ENCODE measurements at regions not wholly inside any gene's neighbourhood (a gene's known extent, or its start where the extent isn't known, plus 50 kb on each side); places are given as distances from the start of the nearest gene placed in this dataset.

DNA sequence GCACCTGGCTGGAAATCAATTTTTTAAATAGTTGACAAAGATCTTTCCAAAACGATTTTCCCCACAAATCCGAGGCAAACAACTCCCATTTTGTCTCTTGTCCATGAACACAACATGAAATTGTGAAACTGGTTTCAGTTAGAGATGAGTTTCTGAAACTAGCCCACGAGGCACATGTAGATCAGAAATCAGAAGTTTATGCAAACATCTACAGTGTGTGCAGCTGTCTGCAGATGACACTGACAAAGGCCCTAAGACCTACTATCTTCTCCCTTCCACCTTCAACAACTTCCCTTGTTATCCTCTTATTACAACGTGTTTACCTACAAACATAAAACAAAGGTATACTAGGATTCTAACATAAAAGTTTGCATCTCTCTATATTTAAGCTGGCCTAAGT, 183.3 kb downstream of the DIRAS2 start:
- Histone ChIP-seq H3K27ac (no peak overlapping the region), H3K4me3 (no peak overlapping the region), H3K27me3 (no peaks in the 10 kb centered on the region), H3K9me3 (no peaks in the 10 kb centered on the region), H3K36me3 (no peaks in the 10 kb centered on the region), H3K4me1 (peaks cover 0 to 12% (median 0%) of the 10 kb centered on the region in 4 donors)
- TF ChIP-seq EP300 (IDR thresholded peaks at IDR 0.05; ENCODE audit: low read depth) (no peak), POLR2A (IDR thresholded peaks at IDR 0.05) (no peak), POLR2AphosphoS5 (IDR thresholded peaks at IDR 0.05) (no peak)
- TF ChIP-seq, protein P1, sequence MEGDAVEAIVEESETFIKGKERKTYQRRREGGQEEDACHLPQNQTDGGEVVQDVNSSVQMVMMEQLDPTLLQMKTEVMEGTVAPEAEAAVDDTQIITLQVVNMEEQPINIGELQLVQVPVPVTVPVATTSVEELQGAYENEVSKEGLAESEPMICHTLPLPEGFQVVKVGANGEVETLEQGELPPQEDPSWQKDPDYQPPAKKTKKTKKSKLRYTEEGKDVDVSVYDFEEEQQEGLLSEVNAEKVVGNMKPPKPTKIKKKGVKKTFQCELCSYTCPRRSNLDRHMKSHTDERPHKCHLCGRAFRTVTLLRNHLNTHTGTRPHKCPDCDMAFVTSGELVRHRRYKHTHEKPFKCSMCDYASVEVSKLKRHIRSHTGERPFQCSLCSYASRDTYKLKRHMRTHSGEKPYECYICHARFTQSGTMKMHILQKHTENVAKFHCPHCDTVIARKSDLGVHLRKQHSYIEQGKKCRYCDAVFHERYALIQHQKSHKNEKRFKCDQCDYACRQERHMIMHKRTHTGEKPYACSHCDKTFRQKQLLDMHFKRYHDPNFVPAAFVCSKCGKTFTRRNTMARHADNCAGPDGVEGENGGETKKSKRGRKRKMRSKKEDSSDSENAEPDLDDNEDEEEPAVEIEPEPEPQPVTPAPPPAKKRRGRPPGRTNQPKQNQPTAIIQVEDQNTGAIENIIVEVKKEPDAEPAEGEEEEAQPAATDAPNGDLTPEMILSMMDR (IDR thresholded peaks at IDR 0.05), result no peak
- in situ Hi-C loops (cut with MboI; ENCODE audit: low pct_ligation_motif_present in 1 of 4, low pct_unique_long_range_greater_than_20kb in 1 of 4, low sequenced_read_pairs in 3 of 4) (loop anchor here in 1 of 4 donors (25.0 kb wide), 1 partner anchor 322 kb away; no protein-coding TSS in a partner anchor), intact Hi-C loops (cut with DNase I; ENCODE audit: low total_unique reads) (no loop called here)
- DNase-seq, result no peak
- 38 to 74% methylated on average over 4 of the region's 4 CpGs for whole genome bisulfite sequencing, 2 donors (ENCODE audit: low coverage in 1 of 2)

DNA sequence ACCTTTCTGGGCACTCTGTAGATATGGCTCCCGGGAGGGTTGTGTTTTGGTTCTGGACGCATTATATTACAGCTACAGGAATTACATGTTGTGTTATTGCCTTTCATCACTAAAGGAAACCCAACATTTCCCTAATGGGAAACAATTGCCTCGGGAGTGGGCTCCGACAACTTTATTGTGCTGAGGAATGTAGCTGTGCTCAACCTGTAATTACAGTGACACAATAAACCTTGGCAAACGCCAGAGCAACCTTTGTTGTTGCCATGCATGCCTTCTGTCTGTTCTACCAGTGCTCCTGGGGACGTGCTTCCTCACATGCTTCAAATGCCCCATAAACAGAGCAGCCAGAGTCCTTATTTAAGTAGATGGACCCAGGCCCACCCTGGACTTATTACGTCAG, 182.4 kb downstream of the DIRAS2 start:
- peaks cover 0 to 12% (median 0%) of the 10 kb centered on the region in 4 donors for H3K4me1 ChIP-seq
- peak overlapping the region in 2 of 4 donors; percentile 11 to 26 for H3K27ac ChIP-seq
- H3K27me3 ChIP-seq, result no peaks in the 10 kb centered on the region
- no peak overlapping the region for H3K4me3 ChIP-seq
- in situ Hi-C loops (cut with MboI; ENCODE audit: low pct_ligation_motif_present in 1 of 4, low pct_unique_long_range_greater_than_20kb in 1 of 4, low sequenced_read_pairs in 3 of 4) (loop anchor here in 1 of 4 donors (25.0 kb wide), 1 partner anchor 323 kb away; no protein-coding TSS in a partner anchor), intact Hi-C loops (cut with DNase I; ENCODE audit: low total_unique reads) (no loop called here)
- TF ChIP-seq, protein P1 (IDR thresholded peaks at IDR 0.05), result no peak
- TF ChIP-seq POLR2A (IDR thresholded peaks at IDR 0.05) (no peak), POLR2AphosphoS5 (IDR thresholded peaks at IDR 0.05) (no peak), EP300 (IDR thresholded peaks at IDR 0.05; ENCODE audit: low read depth) (no peak)
- 27 to 40% methylated on average over 2 to 7 of the region's 7 CpGs for WGBS, 2 donors (ENCODE audit: low coverage in 1 of 2)
- H3K36me3 ChIP-seq, result no peaks in the 10 kb centered on the region
- no peaks in the 10 kb centered on the region for H3K9me3 ChIP-seq
- DNase-seq, result peak; percentile 64

DNA sequence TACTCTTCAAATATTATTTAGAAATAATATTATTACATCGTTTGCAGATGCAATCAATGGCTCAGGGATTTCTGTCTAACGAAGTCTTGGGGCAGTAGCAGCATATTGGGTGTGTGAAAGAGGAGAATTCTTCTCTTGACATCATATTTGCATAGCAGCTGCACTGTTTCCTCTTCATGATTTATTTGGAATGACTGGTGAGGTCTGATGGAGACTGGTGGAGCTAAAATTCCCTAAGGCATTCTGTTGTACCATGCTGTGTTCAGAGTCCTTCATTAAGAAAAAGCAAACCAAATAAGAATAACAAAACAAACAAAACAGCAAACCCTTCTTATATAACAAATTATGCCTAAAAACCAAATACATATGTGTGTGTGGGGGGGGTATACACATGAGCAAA, 177.6 kb downstream of the DIRAS2 start:
- intact Hi-C loops (cut with DNase I; ENCODE audit: low total_unique reads) (no loop called here), in situ Hi-C loops (cut with MboI; ENCODE audit: low pct_ligation_motif_present in 1 of 4, low pct_unique_long_range_greater_than_20kb in 1 of 4, low sequenced_read_pairs in 3 of 4) (loop anchor here in 1 of 4 donors (25.0 kb wide), 1 partner anchor 328 kb away; no protein-coding TSS in a partner anchor)
- Histone ChIP-seq H3K9me3 (no peaks in the 10 kb centered on the region), H3K4me1 (peaks cover 0 to 6% (median 0%) of the 10 kb centered on the region in 4 donors), H3K27ac (no peak overlapping the region), H3K4me3 (no peak overlapping the region), H3K27me3 (no peaks in the 10 kb centered on the region), H3K36me3 (no peaks in the 10 kb centered on the region)
- WGBS, 2 donors (ENCODE audit: low coverage in 1 of 2), result 45 to 72% methylated on average over 2 of the region's 2 CpGs
- TF ChIP-seq, protein P1 (IDR thresholded peaks at IDR 0.05), result no peak
- TF ChIP-seq POLR2AphosphoS5 (IDR thresholded peaks at IDR 0.05) (no peak), POLR2A (IDR thresholded peaks at IDR 0.05) (no peak)
- DNase-seq, result no peak

DNA sequence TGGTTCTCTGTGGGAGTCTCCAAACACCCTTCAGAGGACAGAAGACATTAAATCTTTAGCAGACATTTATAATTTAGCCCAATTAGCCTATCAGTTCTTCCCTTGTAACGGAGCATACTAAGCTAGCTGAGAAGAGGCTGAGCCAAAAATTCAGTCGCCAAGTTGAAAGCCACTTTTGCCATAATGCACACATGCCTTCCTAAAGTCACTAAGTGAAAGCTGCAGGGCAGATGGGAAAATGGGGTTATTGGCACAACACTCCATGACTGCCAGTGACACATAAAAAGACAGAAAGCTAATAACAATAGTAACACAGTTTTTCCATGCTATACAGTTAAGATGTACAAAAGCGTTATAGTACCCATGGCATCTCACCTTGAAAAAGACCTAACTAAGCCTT, 176.2 kb downstream of the DIRAS2 start:
- no peak for DNase-seq
- in situ Hi-C loops (cut with MboI; ENCODE audit: low pct_ligation_motif_present in 1 of 4, low pct_unique_long_range_greater_than_20kb in 1 of 4, low sequenced_read_pairs in 3 of 4), result loop anchor here in 1 of 4 donors (25.0 kb wide), 1 partner anchor 329 kb away; no protein-coding TSS in a partner anchor
- Histone ChIP-seq H3K36me3 (no peaks in the 10 kb centered on the region), H3K27ac (no peak overlapping the region), H3K9me3 (no peaks in the 10 kb centered on the region), H3K27me3 (no peaks in the 10 kb centered on the region), H3K4me1 (no peaks in the 10 kb centered on the region), H3K4me3 (no peak overlapping the region)
- intact Hi-C loops (cut with DNase I; ENCODE audit: low total_unique reads), result no loop called here
- 79 to 92% methylated on average over 3 of the region's 3 CpGs for WGBS, 2 donors (ENCODE audit: low coverage in 1 of 2)
- TF ChIP-seq, protein P1 (IDR thresholded peaks at IDR 0.05), result no peak
- TF ChIP-seq POLR2A (IDR thresholded peaks at IDR 0.05) (no peak), POLR2AphosphoS5 (IDR thresholded peaks at IDR 0.05) (no peak), EP300 (IDR thresholded peaks at IDR 0.05; ENCODE audit: low read depth) (no peak)
